ENCODE measurements at regions not wholly inside any gene's neighbourhood (a gene's known extent, or its start where the extent isn't known, plus 50 kb on each side); places are given as distances from the start of the nearest gene placed in this dataset.
"Not testable (repeated sequence)": the region's sequence is repeated elsewhere in the genome, so short reads cannot be mapped to it uniquely, and the experiment has no call there.

- DNase-seq (ENCODE audit: low spot score): no peak
These were observed 193.0 kb upstream of the DPYD start for GRCh38 chr1:98113811-98114210.

GRCh38 chr1:98112626-98113025, 191.8 kb upstream of the DPYD start:
- no peak for DNase-seq (ENCODE audit: low spot score)

GRCh38 chr1:98110674-98111073, 189.8 kb upstream of the DPYD start:
- no peak for DNase-seq (ENCODE audit: low spot score)

GRCh38 chr1:98108378-98108777, 187.5 kb upstream of the DPYD start:
- not testable (repeated sequence) for DNase-seq (ENCODE audit: low spot score)

- DNase-seq (ENCODE audit: low spot score): no peak
These were observed 186.4 kb upstream of the DPYD start for GRCh38 chr1:98107256-98107655.

- DNase-seq (ENCODE audit: low spot score): no peak
These were observed 183.5 kb upstream of the DPYD start for GRCh38 chr1:98104289-98104688.

- DNase-seq (ENCODE audit: low spot score): no peak
These were observed 182.9 kb upstream of the DPYD start for GRCh38 chr1:98103617-98104285.

GRCh38 chr1:98102345-98103030, 181.7 kb upstream of the DPYD start:
- no peak for DNase-seq (ENCODE audit: low spot score)

- DNase-seq (ENCODE audit: low spot score): no peak
These were observed 180.5 kb upstream of the DPYD start for GRCh38 chr1:98101364-98101763.

- no peak for DNase-seq (ENCODE audit: low spot score)
These were observed 178.7 kb upstream of the DPYD start for GRCh38 chr1:98099501-98099900.

GRCh38 chr1:98098473-98098872, 177.6 kb upstream of the DPYD start:
- DNase-seq (ENCODE audit: low spot score): no peak

GRCh38 chr1:98090351-98090750, 169.5 kb upstream of the DPYD start:
- DNase-seq (ENCODE audit: low spot score): no peak

- DNase-seq (ENCODE audit: low spot score): no peak
These were observed 167.5 kb upstream of the DPYD start for GRCh38 chr1:98088381-98088780.

GRCh38 chr1:98086796-98087441, 166.1 kb upstream of the DPYD start:
- no peak for DNase-seq (ENCODE audit: low spot score)

- no peak for DNase-seq (ENCODE audit: low spot score)
These were observed 165.3 kb upstream of the DPYD start for GRCh38 chr1:98086156-98086555.

GRCh38 chr1:98084188-98084587, 163.4 kb upstream of the DPYD start:
- no peak for DNase-seq (ENCODE audit: low spot score)

GRCh38 chr1:98081944-98082343, 161.1 kb upstream of the DPYD start:
- DNase-seq (ENCODE audit: low spot score): no peak

GRCh38 chr1:98078596-98078995, 157.8 kb upstream of the DPYD start:
- no peak for DNase-seq (ENCODE audit: low spot score)

GRCh38 chr1:98077691-98078090, 156.9 kb upstream of the DPYD start:
- no peak for DNase-seq (ENCODE audit: low spot score)

- no peak for DNase-seq (ENCODE audit: low spot score)
These were observed 154.8 kb upstream of the DPYD start for GRCh38 chr1:98075626-98076025.

- DNase-seq (ENCODE audit: low spot score): no peak
These were observed 153.0 kb upstream of the DPYD start for GRCh38 chr1:98073823-98074222.

- DNase-seq (ENCODE audit: low spot score): no peak
These were observed 152.3 kb upstream of the DPYD start for GRCh38 chr1:98073106-98073505.

GRCh38 chr1:98072047-98072446, 151.2 kb upstream of the DPYD start:
- DNase-seq (ENCODE audit: low spot score): no peak
